ENCODE measurements at regions not wholly inside any gene's neighbourhood (a gene's known extent, or its start where the extent isn't known, plus 50 kb on each side); places are given as distances from the start of the nearest gene placed in this dataset.
"Not testable (repeated sequence)": the region's sequence is repeated elsewhere in the genome, so short reads cannot be mapped to it uniquely, and the experiment has no call there.

DNA sequence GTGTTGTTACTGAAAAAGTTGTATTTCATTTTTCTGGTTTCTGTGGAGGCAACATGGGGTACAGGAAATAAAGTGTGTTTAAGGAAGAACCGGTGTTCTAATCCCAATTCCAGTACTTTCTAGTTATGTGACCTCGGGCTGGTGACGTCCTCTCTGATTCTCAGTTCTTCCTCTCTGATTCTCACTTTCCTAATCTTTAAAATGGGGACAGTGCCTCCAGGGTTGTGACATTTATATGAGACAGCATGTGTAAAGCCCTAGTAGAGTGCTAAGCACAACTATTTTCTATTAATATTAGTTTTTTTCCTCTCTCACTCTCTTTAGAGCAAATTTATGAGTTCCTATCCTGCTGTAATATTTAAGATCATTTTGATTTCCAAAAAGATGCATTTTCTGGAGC lies 50.9 kb upstream of the PTPDC1 start:
- DNase-seq = no peak

DNA sequence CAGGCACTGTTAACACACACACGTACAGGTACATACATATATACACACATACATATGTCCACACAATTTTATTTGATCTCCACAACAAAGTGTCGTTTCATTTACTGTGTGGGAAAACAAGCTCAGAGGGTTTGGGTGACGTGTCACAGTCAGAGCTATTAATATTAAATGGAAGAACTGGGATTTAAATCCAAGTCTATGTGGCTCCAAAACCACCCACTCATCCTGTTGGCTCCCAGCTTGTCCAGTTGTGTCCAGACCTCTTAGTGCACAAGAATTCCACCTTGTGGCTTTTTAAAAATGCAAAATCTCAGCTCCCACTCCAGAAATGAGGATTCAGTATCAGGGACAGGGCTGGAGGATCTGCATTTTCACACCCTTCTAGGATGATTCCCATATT lies 52.3 kb upstream of the PTPDC1 start:
- peak; percentile 7 for DNase-seq

DNA sequence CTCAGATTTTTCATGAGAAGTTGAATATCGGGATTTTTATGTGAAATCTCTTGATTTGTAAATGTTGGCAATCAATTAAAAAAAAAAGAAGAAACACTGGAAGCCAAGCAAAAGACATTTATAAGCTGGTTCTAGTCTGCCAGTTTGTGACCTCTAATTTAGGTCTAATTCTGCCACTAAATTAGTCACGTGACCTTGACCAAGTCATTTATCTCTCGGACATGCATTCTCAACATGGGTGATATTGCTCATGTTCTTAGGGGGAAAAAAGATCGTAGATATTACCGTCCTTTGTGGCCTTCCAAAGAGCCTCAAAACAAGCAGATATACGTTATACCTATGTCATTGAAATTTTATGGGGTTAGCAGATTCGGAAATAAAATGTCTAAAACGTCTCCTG lies 52.9 kb upstream of the PTPDC1 start:
- peak; percentile 3 for DNase-seq

DNA sequence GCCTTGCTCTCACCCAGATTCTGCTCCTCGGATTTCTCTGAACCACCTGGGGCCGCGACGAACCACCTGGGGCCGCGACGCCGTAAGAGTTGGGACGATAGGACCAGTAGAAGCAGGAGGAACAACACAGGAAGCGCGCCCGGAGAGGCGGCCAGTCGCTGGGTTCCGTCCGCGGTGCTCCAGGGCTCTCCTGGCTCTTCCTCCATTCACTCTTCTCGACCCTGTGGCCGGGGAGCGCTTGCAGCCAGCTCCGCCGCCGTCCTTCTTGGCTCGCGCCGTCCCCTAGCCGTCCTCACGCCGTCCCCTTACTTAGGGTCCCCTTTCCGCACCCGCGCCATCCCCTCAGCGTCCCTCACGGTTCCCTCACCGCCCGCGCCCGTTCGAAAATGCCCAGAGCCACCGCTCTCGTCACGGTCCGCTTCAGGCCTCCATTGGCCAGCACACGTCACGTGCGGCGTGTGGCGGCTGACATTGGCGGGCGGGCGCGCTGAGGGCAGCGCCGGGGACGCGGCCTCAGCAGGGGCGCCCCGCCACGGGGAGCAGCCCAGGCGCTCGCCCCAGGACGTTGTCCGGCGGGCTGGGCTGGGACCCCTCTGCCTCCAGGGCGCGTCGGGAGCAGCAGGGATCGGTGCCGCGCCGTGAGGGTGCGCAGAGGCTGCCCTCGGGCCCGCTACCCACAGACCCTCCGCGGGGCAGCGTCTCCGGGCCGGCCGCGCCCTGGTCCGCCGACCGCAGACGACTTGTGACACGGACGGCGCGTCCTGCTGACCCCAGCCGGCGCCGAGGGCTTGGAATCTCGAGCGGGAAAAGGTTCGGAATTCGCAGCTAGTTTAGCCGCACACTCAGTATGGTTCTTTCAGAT lies 53.7 kb upstream of the PTPDC1 start:
- DNase-seq = peak; percentile 88

DNA sequence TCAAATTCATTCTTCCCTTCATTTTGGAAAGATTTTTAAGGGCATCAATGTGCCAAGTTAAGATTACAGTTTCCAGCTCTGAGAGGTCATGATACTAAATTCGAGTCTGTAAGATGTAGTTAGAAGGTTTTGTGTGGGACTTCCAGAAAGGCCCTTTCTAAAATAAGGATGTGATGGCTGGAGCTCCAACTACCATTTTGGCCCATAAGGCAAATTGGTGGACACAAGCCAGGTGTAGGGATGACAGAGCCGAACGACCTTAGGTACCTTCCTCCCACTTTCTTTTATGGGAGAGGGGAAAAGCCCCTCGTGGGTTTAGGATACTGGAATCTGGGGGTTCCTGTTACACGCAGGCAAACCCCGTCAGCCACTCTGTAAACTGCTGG lies 54.3 kb upstream of the PTPDC1 start:
- peak; percentile 0 for DNase-seq

DNA sequence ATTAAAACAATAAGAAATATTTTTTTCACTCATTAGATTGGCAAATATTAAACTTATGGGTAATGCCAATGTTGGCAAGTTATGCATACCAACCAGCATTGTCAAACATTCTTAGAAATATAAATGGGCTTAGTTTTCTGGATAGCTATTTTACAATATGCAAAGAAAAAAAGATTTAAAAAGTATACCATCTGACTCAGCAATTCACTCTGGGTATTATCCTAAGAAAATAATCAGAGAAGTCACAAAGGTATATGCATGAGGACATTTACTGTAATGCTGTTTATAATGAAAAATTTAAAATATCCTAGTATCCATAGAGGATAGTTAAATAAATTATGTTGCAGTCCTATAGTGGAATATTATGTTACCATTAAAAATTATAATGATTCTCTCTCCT lies 57.4 kb upstream of the PTPDC1 start:
- DNase-seq = no peak

DNA sequence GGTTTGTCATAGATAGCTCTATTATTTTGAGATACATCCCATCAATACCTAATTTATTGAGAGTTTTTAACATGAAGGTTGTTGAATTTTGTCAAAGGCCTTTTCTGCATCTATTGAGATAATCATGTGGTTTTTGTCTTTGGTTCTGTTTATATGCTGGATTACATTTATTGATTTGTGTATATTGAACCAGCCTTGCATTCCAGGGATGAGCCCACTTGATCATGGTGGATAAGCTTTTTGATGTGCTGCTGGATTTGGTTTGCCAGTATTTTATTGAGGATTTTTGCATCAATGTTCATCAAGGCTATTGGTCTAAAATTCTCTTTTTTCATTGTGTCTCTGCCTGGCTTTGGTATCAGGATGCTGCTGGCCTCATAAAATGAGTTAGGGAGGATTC lies 61.8 kb upstream of the PTPDC1 start:
- not testable (repeated sequence) for DNase-seq

DNA sequence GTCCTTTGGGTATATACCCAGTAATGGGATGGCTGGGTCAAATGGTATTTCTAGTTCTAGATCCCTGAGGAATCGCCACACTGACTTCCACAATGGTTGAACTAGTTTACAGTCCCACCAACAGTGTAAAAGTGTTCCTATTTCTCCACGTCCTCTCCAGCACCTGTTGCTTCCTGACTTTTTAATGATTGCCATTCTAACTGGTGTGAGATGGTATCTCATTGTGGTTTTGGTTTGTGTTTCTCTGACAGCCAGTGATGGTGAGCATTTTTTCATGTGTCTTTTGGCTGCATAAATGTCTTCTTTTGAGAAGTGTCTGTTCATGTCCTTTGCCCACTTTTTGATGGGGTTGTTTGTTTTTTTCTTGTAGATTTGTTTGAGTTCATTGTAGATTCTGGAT lies 63.4 kb upstream of the PTPDC1 start:
- DNase-seq = not testable (repeated sequence)

DNA sequence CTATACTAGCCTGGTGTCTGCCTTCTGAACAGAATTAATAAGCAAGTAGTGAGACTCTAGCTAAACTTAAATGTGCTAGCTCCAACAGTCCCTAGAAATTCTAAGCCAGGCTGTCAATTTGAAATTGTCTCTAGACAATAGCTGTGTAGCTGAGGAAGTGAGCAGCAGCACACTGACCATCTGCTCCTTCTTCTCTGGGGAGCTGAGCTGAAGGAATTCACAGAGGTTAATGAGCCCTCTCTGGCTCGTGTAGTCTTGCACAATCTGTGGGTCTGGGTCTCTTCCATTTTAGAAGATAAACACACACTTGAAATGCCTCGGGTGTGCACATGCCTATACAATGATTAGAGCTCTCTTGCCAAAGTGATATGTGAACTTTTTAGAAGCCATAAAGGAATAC lies 63.5 kb upstream of the BARX1 start:
- DNase-seq = peak; percentile 35

DNA sequence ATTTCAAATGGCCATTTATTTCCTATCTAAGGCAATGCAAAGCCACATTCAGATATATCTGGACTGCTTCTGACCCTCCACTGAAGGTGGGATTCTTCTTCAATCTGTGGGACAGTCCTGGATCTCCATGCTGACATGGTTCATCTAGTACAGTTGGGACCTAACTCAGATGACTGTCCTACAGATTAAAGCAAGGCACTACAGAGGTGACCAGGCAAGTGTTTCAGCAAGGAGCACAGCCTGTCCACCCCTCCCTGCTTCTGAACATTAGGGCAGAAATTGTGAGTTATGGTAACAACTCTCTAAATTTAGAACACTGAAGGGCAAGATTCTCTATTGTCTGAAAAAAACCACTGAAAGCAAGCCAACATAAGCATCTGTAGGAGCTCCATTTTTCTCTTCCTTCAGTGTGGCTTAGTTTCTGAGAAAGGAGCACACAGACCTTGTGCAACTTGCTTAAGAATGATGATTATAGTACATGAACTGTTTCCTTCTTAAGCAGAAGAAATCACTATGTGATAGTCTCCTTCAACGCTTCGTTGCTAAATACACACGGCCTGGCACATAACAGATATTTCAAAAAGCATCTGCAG lies 62.9 kb upstream of the BARX1 start:
- DNase-seq = no peak

DNA sequence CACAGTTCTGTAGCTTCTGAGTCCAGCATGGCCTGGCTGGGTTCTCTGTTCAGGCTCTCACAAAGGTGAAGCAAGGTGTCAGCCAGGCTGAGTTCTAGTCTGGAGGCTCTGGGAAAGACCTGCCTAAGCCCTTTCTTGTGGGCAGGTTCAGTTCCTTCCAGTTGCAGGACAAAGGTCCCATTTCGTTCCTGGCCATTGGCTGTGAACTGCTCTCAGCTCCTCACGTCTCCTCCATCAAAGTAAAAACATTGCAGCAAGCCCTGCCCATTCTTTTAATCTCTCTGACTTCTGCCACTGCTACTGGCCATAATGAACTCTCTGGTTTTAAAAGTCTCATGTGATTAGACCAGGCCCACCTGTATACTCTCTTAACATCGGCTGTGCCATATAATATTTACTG lies 61.6 kb upstream of the BARX1 start:
- no peak for DNase-seq

DNA sequence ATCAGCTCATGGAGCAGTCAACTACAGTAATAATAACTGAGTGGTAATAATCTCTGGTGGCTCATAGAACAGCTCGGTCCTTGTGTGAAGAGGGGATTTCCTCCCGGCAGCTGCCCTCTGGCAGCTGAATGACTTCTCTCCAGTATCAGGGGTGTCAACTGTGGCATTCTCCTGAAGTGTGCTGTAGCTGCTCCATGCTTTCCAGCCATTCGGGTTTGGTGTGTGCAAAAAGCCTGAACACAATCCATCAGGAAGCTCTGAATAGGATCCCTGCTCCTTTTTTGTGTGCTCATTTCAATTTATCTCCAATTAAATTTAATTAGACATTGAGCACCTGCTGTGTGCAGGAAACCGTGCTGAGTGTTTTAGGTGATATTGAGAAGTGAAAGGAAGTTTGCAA lies 59.8 kb upstream of the BARX1 start:
- no peak for DNase-seq

DNA sequence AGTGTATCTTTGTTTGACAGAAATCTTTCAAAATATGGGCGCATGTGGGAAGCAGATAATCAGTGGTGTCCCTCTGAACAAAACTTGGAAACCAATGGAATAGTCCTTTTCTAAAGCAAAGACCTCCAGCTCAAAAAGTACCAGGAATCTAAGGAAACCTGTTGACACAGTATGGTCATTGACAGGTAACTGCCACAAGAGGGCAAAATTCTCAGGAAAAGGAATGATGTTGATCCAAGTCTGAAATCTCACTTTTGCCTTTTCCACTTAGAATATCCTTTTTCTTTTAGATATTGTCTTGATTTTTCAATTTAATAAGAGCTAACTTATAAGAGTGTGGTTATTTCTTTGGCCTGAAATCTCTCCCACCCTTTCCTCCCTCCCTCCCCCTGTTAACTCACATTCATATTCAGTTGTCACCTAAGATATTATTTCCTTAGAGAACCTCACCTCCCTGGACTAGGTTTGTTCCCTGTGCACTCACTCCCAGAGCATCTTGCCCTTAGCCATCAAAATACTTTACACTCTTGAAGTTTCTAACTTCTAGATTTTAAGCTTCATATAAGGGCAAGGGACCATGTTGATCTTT lies 59.0 kb upstream of the BARX1 start:
- peak; percentile 28 for DNase-seq

DNA sequence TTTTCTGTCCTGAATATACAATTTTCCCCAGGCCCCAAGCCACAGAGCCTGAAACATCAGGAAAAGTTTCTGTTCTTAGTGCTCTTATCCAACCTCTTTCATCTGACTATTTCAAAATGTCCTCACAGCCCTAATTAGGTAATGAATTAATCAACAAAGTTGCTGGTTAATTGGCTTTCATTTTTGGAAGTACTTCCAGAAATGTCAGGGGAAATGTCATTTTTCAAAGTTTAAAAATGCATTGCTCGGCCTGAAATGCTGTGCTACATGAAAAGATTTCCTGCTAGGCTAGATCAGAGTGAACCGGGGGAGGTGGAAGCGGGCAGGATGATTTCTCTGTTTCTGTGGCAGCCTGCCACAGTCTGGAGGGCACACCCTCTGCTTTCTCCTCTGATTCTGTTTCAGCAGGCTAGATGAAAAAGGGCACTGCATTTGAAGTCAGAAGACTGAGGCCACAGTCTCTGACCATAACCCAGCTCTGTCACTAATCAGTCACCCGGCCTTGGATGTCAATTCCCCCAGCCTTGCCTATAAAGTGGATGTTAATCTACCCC lies 55.9 kb upstream of the BARX1 start:
- no peak for DNase-seq

DNA sequence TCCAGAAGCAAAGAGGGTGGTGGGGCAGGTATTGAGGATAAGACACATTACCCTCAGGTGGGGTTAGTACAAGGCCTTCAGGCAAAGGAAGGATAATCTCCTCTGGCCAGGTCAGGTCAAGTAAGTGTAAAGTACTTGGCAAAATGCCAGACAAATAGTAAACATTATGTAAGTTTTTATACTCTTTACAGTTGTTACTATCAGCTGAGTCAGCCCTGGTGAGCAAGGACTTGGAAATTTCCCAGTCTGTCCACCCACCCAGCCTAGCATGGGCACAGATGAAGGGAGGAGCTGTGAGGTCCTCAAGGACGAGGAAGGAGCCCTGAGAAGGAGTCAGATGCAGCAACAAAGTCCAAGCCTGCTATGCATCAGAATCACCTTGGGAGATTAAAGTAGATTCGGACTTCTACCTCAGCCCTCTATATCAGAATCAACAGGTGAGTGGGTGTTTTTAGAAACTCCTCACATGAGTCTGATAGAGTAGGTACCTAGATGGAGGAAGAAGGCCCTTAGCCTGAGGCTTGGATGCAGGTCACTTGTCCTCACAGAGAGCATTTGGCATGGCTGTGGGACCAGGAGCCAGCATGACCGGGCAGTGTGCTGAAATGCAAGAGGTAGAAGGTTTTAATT lies 50.2 kb upstream of the BARX1 start:
- peak; percentile 14 for DNase-seq
